Loucy (cell line): ENCODE measurements at regions not wholly inside any gene's neighbourhood (a gene's known extent, or its start where the extent isn't known, plus 50 kb on each side); places are given as distances from the start of the nearest gene placed in this dataset.

Experiments used
- CTCF ChIP-seq: fragments of 200-600 bp; sonication (generic); conservative IDR thresholded peaks from 2 replicates; pipeline ENCODE4 v1.5.1; 2014; ENCODE audit warnings: mild to moderate bottlenecking, antibody characterized with exemption, low read length
- EZH2phosphoT487 ChIP-seq: fragments of 200-600 bp; IDR thresholded peaks from 2 replicates; pipeline ENCODE4 v1.6.1; 2018; ENCODE audit warnings: antibody characterized with exemption, mild to moderate bottlenecking, moderate library complexity, borderline replicate concordance

DNA sequence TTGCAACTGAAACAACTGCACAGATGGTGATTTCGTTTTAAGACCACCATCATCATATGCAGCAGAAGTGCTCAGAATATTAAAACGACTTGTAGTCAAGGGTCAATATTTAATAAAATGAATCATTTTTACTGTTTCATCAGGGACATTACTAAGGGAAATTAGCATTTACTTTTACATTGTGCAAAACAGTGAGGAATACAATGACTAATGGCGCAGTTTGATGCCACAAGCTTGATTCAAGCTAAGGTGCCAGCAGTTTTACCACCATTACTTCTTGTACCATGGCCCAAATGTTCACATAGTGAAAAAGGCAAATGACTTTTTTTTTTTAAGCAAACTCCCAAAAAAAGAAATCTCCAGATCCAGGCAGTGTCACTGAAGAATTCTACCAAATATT, 277.4 kb upstream of the CHRNA7 start:
- no peak for TF ChIP-seq CTCF
- TF ChIP-seq EZH2phosphoT487: no peak
